ENCODE measurements at regions not wholly inside any gene's neighbourhood (a gene's known extent, or its start where the extent isn't known, plus 50 kb on each side); places are given as distances from the start of the nearest gene placed in this dataset.

- Histone ChIP-seq H3K4me3 (no peak overlapping the region), H3K27ac (peak overlapping the region in 1 of 4 donors; percentile 5), H3K27me3 (no peaks in the 10 kb centered on the region), H3K36me3 (no peaks in the 10 kb centered on the region), H3K4me1 (no peaks in the 10 kb centered on the region), H3K9me3 (no peaks in the 10 kb centered on the region)
- TF ChIP-seq POLR2A (IDR thresholded peaks at IDR 0.05) (no peak), EP300 (IDR thresholded peaks at IDR 0.05) (peak in 1 of 4 donors; percentile 8)
- ATAC-seq (ENCODE audit: low FRiP score in 2 of 2) (no peak), DNase-seq (no peak)
- WGBS, 2 donors = 68 to 69% methylated on average over 5 of the region's 5 CpGs
These were observed 61.2 kb downstream of the FAT3 start for GRCh38 chr11:92285776-92286175.

DNA sequence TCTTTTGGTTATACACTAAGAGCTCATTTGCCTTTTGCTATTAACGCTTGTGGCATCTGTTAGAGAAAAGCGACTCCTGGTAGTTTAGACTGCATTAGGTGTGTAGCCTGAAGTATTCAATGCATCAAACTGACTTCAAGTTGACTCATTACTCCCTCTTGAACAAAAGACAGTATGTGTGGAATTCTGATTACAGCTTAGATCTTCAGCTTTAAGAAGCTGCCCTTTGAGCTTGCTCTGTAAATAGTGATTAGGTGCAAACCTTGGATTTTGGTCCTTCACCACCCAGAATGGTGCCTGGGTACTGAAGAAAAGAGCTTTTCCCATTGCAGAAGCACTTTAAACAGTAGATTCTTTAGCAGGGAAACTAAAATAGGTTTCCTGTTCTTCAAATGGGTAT, 62.1 kb downstream of the FAT3 start:
- no peak for TF ChIP-seq CTCF (IDR thresholded peaks at IDR 0.05)
- no peak for TF ChIP-seq EP300 (IDR thresholded peaks at IDR 0.05)
- no peak for TF ChIP-seq POLR2AphosphoS5 (IDR thresholded peaks at IDR 0.05)
- no peak for TF ChIP-seq POLR2A (IDR thresholded peaks at IDR 0.05)
- no peak for ATAC-seq (ENCODE audit: low FRiP score in 2 of 2)
- WGBS, 2 donors = 67 to 86% methylated on average over 2 of the region's 2 CpGs
- H3K4me3 ChIP-seq = no peak overlapping the region
- no peak for DNase-seq
- H3K27me3 ChIP-seq = no peaks in the 10 kb centered on the region
- H3K4me1 ChIP-seq = no peaks in the 10 kb centered on the region
- no peaks in the 10 kb centered on the region for H3K9me3 ChIP-seq
- no peak overlapping the region for H3K27ac ChIP-seq
- H3K36me3 ChIP-seq = no peaks in the 10 kb centered on the region

GRCh38 chr11:92295175-92296137, 70.8 kb downstream of the FAT3 start:
- Histone ChIP-seq H3K27me3 (no peaks in the 10 kb centered on the region), H3K27ac (no peak overlapping the region), H3K4me3 (no peak overlapping the region), H3K4me1 (no peaks in the 10 kb centered on the region), H3K9me3 (no peaks in the 10 kb centered on the region), H3K36me3 (no peaks in the 10 kb centered on the region)
- DNase-seq (no peak), ATAC-seq (ENCODE audit: low FRiP score in 2 of 2) (no peak)
- WGBS, 2 donors = 75 to 80% methylated on average over 8 of the region's 8 CpGs
- TF ChIP-seq POLR2A (IDR thresholded peaks at IDR 0.05) = no peak

DNA sequence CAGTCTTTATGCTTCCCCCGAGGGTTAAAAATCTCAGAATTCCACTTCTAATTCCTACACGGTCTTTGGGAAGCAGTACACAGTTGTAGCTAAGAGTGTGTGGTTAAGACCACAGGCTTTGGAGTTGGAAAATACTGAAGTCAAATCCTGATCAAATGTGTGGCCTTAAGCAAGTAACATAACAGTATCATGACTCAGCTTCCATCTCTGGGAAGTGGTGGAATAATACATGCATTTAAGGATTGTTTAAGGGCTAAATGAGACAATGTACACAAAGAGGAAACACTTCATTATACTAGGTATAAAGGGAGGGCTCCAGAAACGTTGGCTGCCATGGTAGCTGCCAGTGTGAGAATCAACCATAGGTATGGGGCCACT, 71.5 kb downstream of the FAT3 start:
- Histone ChIP-seq H3K27me3 (no peaks in the 10 kb centered on the region), H3K9me3 (no peaks in the 10 kb centered on the region), H3K4me3 (no peak overlapping the region), H3K36me3 (no peaks in the 10 kb centered on the region), H3K4me1 (no peaks in the 10 kb centered on the region), H3K27ac (no peak overlapping the region)
- TF ChIP-seq POLR2AphosphoS5 (IDR thresholded peaks at IDR 0.05) = no peak
- DNase-seq (no peak), ATAC-seq (ENCODE audit: low FRiP score in 2 of 2) (no peak)
- 68 to 72% methylated on average over 3 of the region's 3 CpGs for WGBS, 2 donors

DNA sequence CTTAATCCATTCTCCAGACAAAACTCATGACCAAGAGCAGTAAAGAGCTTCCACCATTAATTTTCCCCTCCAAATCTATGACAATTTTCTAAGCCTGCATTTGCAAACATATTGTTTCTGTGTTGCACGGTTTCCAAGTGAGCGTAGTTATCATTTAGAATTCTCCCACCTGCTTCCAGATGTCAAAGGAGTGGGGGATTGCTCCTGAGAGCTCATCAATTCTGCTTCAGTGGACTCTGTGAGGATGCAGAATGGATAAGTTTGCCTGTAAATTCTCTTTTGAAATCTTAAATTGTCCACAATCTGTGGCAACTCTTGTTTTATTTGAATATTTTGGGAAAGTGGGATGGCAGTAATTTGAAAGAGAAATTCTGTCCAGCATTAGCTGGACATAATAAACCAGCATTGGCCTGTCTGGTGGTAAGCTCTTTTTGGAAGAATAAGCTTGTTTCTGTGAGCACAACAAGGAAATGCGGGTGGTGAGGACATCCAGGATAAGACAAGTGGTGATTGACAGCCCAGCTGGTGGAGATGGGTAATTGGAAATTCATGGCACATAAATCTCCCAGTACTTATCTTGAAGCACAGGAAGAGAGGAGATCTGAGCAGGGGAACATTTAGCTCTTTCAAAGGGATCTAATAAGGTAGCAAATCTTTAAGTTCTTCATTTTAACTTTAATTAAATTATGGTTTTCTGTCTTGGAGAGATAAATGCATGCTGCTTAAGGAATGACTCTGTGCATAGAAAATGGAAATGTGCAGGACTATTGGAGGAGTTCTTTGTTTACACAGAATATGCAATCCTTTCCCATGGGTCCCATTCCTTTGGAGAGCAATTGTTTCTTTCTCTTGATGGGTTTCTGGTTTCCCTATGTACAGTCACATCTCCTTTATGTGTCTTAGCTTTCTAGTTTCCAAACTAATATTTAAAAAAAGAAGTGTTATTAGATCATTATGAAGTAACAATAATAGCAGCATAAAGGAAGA, 73.2 kb downstream of the FAT3 start:
- H3K4me1 ChIP-seq = no peaks in the 10 kb centered on the region
- H3K4me3 ChIP-seq = no peak overlapping the region
- H3K9me3 ChIP-seq = no peaks in the 10 kb centered on the region
- no peaks in the 10 kb centered on the region for H3K36me3 ChIP-seq
- no peak for TF ChIP-seq POLR2AphosphoS5 (IDR thresholded peaks at IDR 0.05)
- TF ChIP-seq POLR2A (IDR thresholded peaks at IDR 0.05) = no peak
- TF ChIP-seq EP300 (IDR thresholded peaks at IDR 0.05) = no peak
- TF ChIP-seq CTCF (IDR thresholded peaks at IDR 0.05) = no peak
- no peak overlapping the region for H3K27ac ChIP-seq
- no peaks in the 10 kb centered on the region for H3K27me3 ChIP-seq
- no peak for DNase-seq
- WGBS, 2 donors = 82 to 83% methylated on average over 3 of the region's 3 CpGs
- ATAC-seq (ENCODE audit: low FRiP score in 2 of 2) = no peak

- DNase-seq = no peak
- H3K27ac ChIP-seq = no peak overlapping the region
- H3K36me3 ChIP-seq = no peaks in the 10 kb centered on the region
- ATAC-seq (ENCODE audit: low FRiP score in 2 of 2) = no peak
- TF ChIP-seq EP300 (IDR thresholded peaks at IDR 0.05) = no peak
- no peak for TF ChIP-seq POLR2AphosphoS5 (IDR thresholded peaks at IDR 0.05)
- no peak for TF ChIP-seq CTCF (IDR thresholded peaks at IDR 0.05)
- TF ChIP-seq POLR2A (IDR thresholded peaks at IDR 0.05) = no peak
- 63 to 73% methylated on average over 2 of the region's 2 CpGs for WGBS, 2 donors
- H3K4me1 ChIP-seq = no peaks in the 10 kb centered on the region
- no peaks in the 10 kb centered on the region for H3K27me3 ChIP-seq
- H3K9me3 ChIP-seq = no peaks in the 10 kb centered on the region
- H3K4me3 ChIP-seq = no peak overlapping the region
These were observed 76.3 kb downstream of the FAT3 start for GRCh38 chr11:92300876-92301275.

All from upper lobe of left lung (tissue), 6 donors.